ENCODE measurements at regions not wholly inside any gene's neighbourhood (a gene's known extent, or its start where the extent isn't known, plus 50 kb on each side); places are given as distances from the start of the nearest gene placed in this dataset.

DNA sequence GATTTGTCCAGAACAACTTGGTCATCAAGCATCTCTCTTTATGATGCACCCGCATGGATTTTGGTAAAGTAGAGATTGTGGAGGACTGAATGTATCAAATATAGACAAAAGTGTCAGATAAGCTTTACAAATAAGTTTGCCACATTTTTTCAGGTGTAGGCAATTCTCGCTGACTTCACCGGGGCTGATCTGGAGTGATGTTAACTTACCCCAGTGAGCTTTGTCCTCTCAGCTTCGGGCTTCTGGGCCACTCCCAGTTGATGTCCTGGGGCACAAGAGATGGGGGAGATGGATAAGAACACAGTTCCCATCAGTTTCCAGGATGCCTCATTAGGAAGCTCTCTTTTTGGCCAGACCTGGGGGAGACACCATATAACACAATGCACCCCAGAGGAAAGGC is 117.7 kb downstream of the ETS2 start (continued):
- TF ChIP-seq ZNF274 (IDR thresholded peaks at IDR 0.05; ENCODE audit: insufficient read depth, insufficient read length): no peak
- no peak for TF ChIP-seq GABPA (IDR thresholded peaks at IDR 0.05; ENCODE audit: low read depth)
- no peak for TF ChIP-seq CREM (IDR thresholded peaks at IDR 0.05; ENCODE audit: low read depth)
- no peak for TF ChIP-seq BMI1 (IDR thresholded peaks at IDR 0.05; ENCODE audit: borderline replicate concordance)
- TF ChIP-seq TCF12 (IDR thresholded peaks at IDR 0.05; ENCODE audit: low read depth, low read length): no peak
- TF ChIP-seq DPF2 (IDR thresholded peaks at IDR 0.05): no peak

DNA sequence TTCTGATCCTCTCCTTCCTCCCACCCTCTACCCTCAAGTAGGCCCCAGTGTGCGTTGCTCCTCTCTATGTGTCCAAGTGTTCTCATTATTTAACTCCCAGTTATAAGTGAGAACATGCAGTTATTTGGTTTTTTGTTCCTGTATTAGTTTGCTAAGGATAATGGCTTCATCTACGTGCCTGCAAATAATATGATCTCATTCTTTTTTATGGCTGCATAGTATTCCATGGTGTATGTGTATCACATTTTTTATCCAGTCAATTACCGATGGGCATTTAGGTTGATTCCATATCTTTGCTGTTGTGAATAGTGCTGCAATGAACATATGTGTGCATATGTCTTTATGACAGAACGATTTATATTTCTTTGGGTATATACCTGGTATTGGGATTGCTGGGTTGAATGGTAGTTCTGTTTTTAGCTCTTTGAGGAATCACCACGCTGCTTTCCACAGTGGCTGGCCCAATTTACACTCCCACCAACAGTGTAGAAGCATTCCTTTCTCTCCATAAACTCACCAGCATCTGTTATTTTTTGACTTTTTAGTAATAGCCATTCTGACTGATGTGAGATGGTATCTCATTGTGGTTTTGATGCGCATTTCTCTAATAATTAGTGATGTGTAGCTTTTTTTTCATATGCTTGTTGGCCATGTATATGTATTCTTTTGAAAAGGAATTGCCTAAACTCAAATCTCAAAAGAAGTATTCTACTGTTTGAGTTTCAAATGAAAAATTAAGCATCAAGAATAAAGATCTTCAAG is 116.9 kb downstream of the ETS2 start:
- no TSS peak for BruUV-seq (replicated peaks)
- H3K9ac ChIP-seq (ENCODE audit: control insufficient read depth, insufficient read depth, low read length): no peak overlapping the region
- intact Hi-C loops (cut with micrococcal nuclease; ENCODE audit: unreplicated experiment): no loop called here
- DNase-seq (ENCODE audit: low read depth, low spot score): no peak
- TF ChIP-seq ZNF384 (IDR thresholded peaks at IDR 0.05; ENCODE audit: borderline replicate concordance, low read depth, low read length) (no peak), KDM1A (IDR thresholded peaks at IDR 0.05; ENCODE audit: borderline replicate concordance) (no peak), IKZF1 (conservative IDR thresholded peaks at IDR 0.05) (no peak), HCFC1 (IDR thresholded peaks at IDR 0.05; ENCODE audit: low read length) (no peak)
- TF ChIP-seq, protein P1, sequence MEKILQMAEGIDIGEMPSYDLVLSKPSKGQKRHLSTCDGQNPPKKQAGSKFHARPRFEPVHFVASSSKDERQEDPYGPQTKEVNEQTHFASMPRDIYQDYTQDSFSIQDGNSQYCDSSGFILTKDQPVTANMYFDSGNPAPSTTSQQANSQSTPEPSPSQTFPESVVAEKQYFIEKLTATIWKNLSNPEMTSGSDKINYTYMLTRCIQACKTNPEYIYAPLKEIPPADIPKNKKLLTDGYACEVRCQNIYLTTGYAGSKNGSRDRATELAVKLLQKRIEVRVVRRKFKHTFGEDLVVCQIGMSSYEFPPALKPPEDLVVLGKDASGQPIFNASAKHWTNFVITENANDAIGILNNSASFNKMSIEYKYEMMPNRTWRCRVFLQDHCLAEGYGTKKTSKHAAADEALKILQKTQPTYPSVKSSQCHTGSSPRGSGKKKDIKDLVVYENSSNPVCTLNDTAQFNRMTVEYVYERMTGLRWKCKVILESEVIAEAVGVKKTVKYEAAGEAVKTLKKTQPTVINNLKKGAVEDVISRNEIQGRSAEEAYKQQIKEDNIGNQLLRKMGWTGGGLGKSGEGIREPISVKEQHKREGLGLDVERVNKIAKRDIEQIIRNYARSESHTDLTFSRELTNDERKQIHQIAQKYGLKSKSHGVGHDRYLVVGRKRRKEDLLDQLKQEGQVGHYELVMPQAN (conservative IDR thresholded peaks at IDR 0.05): no peak
- SMC1A ChIA-PET (ENCODE audit: uncharacterized antibody, unreplicated experiment): no interaction called here
- no peaks in the 10 kb centered on the region for H3K36me3 ChIP-seq (ENCODE audit: control insufficient read depth in 2 of 2, insufficient read depth in 2 of 2, low read length in 1 of 2)
- H3K4me1 ChIP-seq (ENCODE audit: control insufficient read depth, insufficient read depth, low read length): no peaks in the 10 kb centered on the region
- H3K9me3 ChIP-seq (replicated peaks; ENCODE audit: control insufficient read depth, insufficient read depth, low read length): no peaks in the 10 kb centered on the region
- in situ Hi-C loops (cut with MboI): no loop called here
- POLR2A ChIA-PET: no interaction called here
- no peak overlapping the region for H3K4me2 ChIP-seq (ENCODE audit: control insufficient read depth, insufficient read depth)
- ATAC-seq: no peak
- no peak for FAIRE-seq
- no peaks in the 10 kb centered on the region for H3K79me2 ChIP-seq (ENCODE audit: control insufficient read depth, insufficient read depth, low read length)
- RAD21 ChIA-PET (ENCODE audit: unreplicated experiment): no interaction called here
- H3K27ac ChIP-seq (ENCODE audit: control insufficient read depth, insufficient read depth): no peak overlapping the region
- CTCF ChIA-PET: no interaction called here
- no peaks in the 10 kb centered on the region for H4K20me1 ChIP-seq (ENCODE audit: control insufficient read depth, insufficient read depth)
- H2AFZ ChIP-seq (ENCODE audit: control insufficient read depth, low read depth, low read length): no peak overlapping the region
- WGBS (ENCODE audit: insufficient coverage, insufficient replicate concordance, low lambda C conversion rate, missing lambda C conversion rate): 29% methylated on average over 6 of the region's 6 CpGs
- no peaks in the 10 kb centered on the region for H3K27me3 ChIP-seq (replicated peaks in 1 of 2; ENCODE audit: control insufficient read depth in 2 of 2, insufficient read depth in 2 of 2, low read length in 1 of 2)
- no peak overlapping the region for H3K4me3 ChIP-seq

All from GM12878 (cell line).